ENCODE measurements at regions not wholly inside any gene's neighbourhood (a gene's known extent, or its start where the extent isn't known, plus 50 kb on each side); places are given as distances from the start of the nearest gene placed in this dataset.

DNA sequence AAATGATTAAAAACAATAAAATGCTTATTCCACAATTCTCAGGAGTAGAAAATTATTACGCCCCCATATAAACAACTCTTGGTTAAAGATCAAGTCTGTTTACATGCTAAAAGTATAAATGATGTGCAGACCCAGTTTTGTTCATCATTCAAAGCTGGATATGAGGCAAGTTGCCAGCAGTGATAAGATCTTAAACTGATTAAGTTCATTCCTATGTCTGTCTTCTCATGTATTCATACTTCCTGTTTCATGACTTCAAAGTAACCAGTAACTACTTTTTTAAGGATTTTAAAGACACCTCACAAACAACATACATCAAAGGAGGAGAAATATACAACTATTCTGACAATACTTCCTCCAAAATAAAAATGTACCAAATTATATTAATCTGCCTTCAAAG, 55.0 kb upstream of the ARHGAP32 start:
- in situ Hi-C loops (cut with HindIII; ENCODE audit: extremely low pct_ligation_motif_present, low pct_unique_long_range_greater_than_20kb) = no loop called here
- intact Hi-C loops (cut with micrococcal nuclease; ENCODE audit: unreplicated experiment) = no loop called here
- Histone ChIP-seq H3K27me3 (ENCODE audit: control insufficient read depth in 1 of 2, insufficient read depth in 2 of 2, low read length in 2 of 2) (no peaks in the 10 kb centered on the region), H3K4me3 (replicated peaks in 1 of 3; ENCODE audit: insufficient read depth in 1 of 3, low read depth in 2 of 3, low read length in 3 of 3) (no peak overlapping the region), H2AFZ (ENCODE audit: low read length) (no peak overlapping the region), H4K20me1 (ENCODE audit: insufficient read depth, low read length) (no peaks in the 10 kb centered on the region), H3K4me2 (ENCODE audit: low read depth, low read length) (no peak overlapping the region), H3K27ac (ENCODE audit: extremely low read length, insufficient read depth, low read length) (no peak overlapping the region), H3K36me3 (replicated peaks in 1 of 2; ENCODE audit: control insufficient read depth in 1 of 2, insufficient read depth in 2 of 2, low read length in 2 of 2) (no peaks in the 10 kb centered on the region), H3K79me2 (ENCODE audit: insufficient read depth, low read length) (peaks cover 48% of the 10 kb centered on the region), H3K9ac (ENCODE audit: insufficient read depth, low read depth, low read length) (no peak overlapping the region), H3K9me3 (ENCODE audit: low read length) (0 out of 2 replicates have a peak, but pooled peaks cover 4% of the 10 kb centered on the region), H3K4me1 (ENCODE audit: insufficient read depth, low read length) (peaks cover 32% of the 10 kb centered on the region)
- BruUV-seq (replicated peaks) = no TSS peak
- no peak for TF ChIP-seq SMAD1 (CRISPR knock-in tag; IDR thresholded peaks at IDR 0.05; ENCODE audit: borderline replicate concordance, low read depth)
- no peak for FAIRE-seq
- ATAC-seq = no peak
- ChIA-PET POLR2A (no interaction called here), CTCF (ENCODE audit: low intra/inter-chr PET ratio, low total read pairs) (no interaction called here)
- WGBS (ENCODE audit: low lambda C conversion rate) = 98% methylated on average over 1 of the region's 1 CpG
- no peak for DNase-seq (ENCODE audit: low spot score)

DNA sequence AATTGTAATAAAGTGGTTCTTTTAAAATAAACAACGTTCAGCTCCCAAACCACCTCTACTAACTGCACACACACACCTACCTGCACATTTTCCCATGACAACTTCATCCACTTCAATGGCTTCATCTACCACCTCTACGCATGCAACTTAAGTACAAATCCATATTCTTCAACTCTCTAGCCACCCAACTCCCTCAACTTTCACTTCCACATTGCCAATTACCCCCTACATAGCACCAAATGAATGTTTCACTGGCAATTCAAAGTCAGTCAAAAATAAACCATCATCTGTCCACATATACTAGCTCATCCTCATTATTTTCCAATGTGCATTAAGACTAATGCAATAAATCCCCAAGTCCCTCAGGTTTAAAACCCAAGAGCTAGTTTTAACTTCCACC, 50.7 kb upstream of the ARHGAP32 start:
- Histone ChIP-seq H3K9ac (ENCODE audit: insufficient read depth, low read depth, low read length) (no peak overlapping the region), H3K4me2 (ENCODE audit: low read depth, low read length) (no peak overlapping the region), H3K9me3 (ENCODE audit: low read length) (no peaks in the 10 kb centered on the region), H3K27me3 (ENCODE audit: control insufficient read depth in 1 of 2, insufficient read depth in 2 of 2, low read length in 2 of 2) (no peaks in the 10 kb centered on the region), H4K20me1 (ENCODE audit: insufficient read depth, low read length) (no peaks in the 10 kb centered on the region), H3K27ac (ENCODE audit: extremely low read length, insufficient read depth, low read length) (no peak overlapping the region), H3K79me2 (ENCODE audit: insufficient read depth, low read length) (peaks cover 32% of the 10 kb centered on the region), H2AFZ (ENCODE audit: low read length) (no peak overlapping the region), H3K36me3 (replicated peaks in 1 of 2; ENCODE audit: control insufficient read depth in 1 of 2, insufficient read depth in 2 of 2, low read length in 2 of 2) (no peaks in the 10 kb centered on the region), H3K4me1 (ENCODE audit: insufficient read depth, low read length) (peaks cover 32% of the 10 kb centered on the region), H3K4me3 (replicated peaks in 1 of 3; ENCODE audit: insufficient read depth in 1 of 3, low read depth in 2 of 3, low read length in 3 of 3) (no peak overlapping the region)
- in situ Hi-C loops (cut with HindIII; ENCODE audit: extremely low pct_ligation_motif_present, low pct_unique_long_range_greater_than_20kb) = no loop called here
- no peak for ATAC-seq
- ChIA-PET POLR2A (no interaction called here), CTCF (ENCODE audit: low intra/inter-chr PET ratio, low total read pairs) (no interaction called here)
- intact Hi-C loops (cut with micrococcal nuclease; ENCODE audit: unreplicated experiment) = no loop called here
- DNase-seq (ENCODE audit: low spot score) = no peak
- no peak for TF ChIP-seq ZNF124 (CRISPR knock-in tag; IDR thresholded peaks at IDR 0.05)
- TF ChIP-seq ZNF230 (CRISPR knock-in tag; IDR thresholded peaks at IDR 0.05) = no peak
- TF ChIP-seq ZNF350 (CRISPR knock-in tag; IDR thresholded peaks at IDR 0.05; ENCODE audit: borderline replicate concordance, low read depth) = no peak
- TF ChIP-seq, protein P1, sequence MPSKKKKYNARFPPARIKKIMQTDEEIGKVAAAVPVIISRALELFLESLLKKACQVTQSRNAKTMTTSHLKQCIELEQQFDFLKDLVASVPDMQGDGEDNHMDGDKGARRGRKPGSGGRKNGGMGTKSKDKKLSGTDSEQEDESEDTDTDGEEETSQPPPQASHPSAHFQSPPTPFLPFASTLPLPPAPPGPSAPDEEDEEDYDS (CRISPR knock-in tag; IDR thresholded peaks at IDR 0.05) = no peak
- TF ChIP-seq RBFOX2 (IDR thresholded peaks at IDR 0.05; ENCODE audit: low read depth, low read length) = no peak
- TF ChIP-seq, protein P2, sequence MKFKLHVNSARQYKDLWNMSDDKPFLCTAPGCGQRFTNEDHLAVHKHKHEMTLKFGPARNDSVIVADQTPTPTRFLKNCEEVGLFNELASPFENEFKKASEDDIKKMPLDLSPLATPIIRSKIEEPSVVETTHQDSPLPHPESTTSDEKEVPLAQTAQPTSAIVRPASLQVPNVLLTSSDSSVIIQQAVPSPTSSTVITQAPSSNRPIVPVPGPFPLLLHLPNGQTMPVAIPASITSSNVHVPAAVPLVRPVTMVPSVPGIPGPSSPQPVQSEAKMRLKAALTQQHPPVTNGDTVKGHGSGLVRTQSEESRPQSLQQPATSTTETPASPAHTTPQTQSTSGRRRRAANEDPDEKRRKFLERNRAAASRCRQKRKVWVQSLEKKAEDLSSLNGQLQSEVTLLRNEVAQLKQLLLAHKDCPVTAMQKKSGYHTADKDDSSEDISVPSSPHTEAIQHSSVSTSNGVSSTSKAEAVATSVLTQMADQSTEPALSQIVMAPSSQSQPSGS (CRISPR knock-in tag; IDR thresholded peaks at IDR 0.05) = no peak
- WGBS (ENCODE audit: low lambda C conversion rate) = 99% methylated on average over 2 of the region's 2 CpGs
- no TSS peak for BruUV-seq (replicated peaks)
- FAIRE-seq = no peak

Measured in HepG2 (cell line).